Esophagus muscularis mucosa (tissue), 3 donors: ENCODE measurements at regions not wholly inside any gene's neighbourhood (a gene's known extent, or its start where the extent isn't known, plus 50 kb on each side); places are given as distances from the start of the nearest gene placed in this dataset.

ENCODE experiments used
- POLR2A ChIP-seq: fragments of 450-650 bp; IDR thresholded peaks from one replicate; pipeline ENCODE4 v1.6.1; 2017; ENCODE audit warnings: antibody characterized with exemption, moderate library complexity, mild to moderate bottlenecking, low read depth
- POLR2AphosphoS5 ChIP-seq, 2 donors: sonication (generic); formaldehyde crosslinking; IDR thresholded peaks; one replicate each; pipeline ENCODE4 v1.6.1; 2017; ENCODE audit warnings: antibody characterized with exemption in 2 of 2
- TF ChIP-seq, protein P1 (sequence below), 3 experiments: fragments of 200-600 bp in 2 of 3; fragments of 450-650 bp in 1 of 3; sonication (generic) in 2 of 3; IDR thresholded peaks; one replicate each; pipeline ENCODE4 v1.5.1; 2017 to 2019; ENCODE audit warnings: antibody characterized with exemption in 3 of 3, mild to moderate bottlenecking in 2 of 3, moderate library complexity in 1 of 3

DNA sequence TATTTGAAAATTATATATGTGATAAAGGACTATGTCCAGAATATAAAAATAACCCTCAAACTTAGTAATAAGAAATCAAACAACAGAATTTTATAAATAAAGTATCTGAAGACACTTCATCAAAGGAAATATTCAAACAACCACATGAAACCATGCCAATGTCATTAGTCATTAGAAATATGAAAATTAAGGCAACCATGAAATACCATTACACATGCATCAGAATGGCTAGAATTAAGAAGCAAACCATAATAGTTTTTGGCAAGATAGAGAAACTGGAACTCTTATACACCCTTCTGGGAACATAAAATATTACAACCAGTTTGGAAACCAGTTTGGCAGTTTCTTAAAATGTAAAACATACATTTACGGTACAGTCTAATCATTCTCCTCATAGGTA, 137.2 kb upstream of the ADGRB3 start:
- TF ChIP-seq, protein P1, sequence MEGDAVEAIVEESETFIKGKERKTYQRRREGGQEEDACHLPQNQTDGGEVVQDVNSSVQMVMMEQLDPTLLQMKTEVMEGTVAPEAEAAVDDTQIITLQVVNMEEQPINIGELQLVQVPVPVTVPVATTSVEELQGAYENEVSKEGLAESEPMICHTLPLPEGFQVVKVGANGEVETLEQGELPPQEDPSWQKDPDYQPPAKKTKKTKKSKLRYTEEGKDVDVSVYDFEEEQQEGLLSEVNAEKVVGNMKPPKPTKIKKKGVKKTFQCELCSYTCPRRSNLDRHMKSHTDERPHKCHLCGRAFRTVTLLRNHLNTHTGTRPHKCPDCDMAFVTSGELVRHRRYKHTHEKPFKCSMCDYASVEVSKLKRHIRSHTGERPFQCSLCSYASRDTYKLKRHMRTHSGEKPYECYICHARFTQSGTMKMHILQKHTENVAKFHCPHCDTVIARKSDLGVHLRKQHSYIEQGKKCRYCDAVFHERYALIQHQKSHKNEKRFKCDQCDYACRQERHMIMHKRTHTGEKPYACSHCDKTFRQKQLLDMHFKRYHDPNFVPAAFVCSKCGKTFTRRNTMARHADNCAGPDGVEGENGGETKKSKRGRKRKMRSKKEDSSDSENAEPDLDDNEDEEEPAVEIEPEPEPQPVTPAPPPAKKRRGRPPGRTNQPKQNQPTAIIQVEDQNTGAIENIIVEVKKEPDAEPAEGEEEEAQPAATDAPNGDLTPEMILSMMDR (IDR thresholded peaks at IDR 0.05), result no peak
- TF ChIP-seq POLR2A (no peak), POLR2AphosphoS5 (IDR thresholded peaks at IDR 0.05) (no peak)
